Loucy (cell line): ENCODE measurements at regions not wholly inside any gene's neighbourhood (a gene's known extent, or its start where the extent isn't known, plus 50 kb on each side); places are given as distances from the start of the nearest gene placed in this dataset.

Experiments used
- CTCF ChIP-seq: fragments of 200-600 bp; sonication (generic); conservative IDR thresholded peaks from 2 replicates; pipeline ENCODE4 v1.5.1; 2014; ENCODE audit warnings: mild to moderate bottlenecking, antibody characterized with exemption, low read length
- EZH2phosphoT487 ChIP-seq: fragments of 200-600 bp; IDR thresholded peaks from 2 replicates; pipeline ENCODE4 v1.6.1; 2018; ENCODE audit warnings: antibody characterized with exemption, mild to moderate bottlenecking, moderate library complexity, borderline replicate concordance

GRCh38 chr1:189211742-189212141 lies 1265.9 kb downstream of the BRINP3 start:
- no peak for TF ChIP-seq CTCF
- no peak for TF ChIP-seq EZH2phosphoT487
